Neural progenitor cell (in vitro differentiated cells): ENCODE measurements at regions not wholly inside any gene's neighbourhood (a gene's known extent, or its start where the extent isn't known, plus 50 kb on each side); places are given as distances from the start of the nearest gene placed in this dataset.
"Not testable (repeated sequence)": the region's sequence is repeated elsewhere in the genome, so short reads cannot be mapped to it uniquely, and the experiment has no call there.

Experiments
- DNase-seq: peaks from one replicate; pipeline ENCODE4 v3.0.0-alpha.2; 2016; ENCODE audit warnings: low spot score
- H2AFZ ChIP-seq: fragments of 200-600 bp; sonication (generic); replicated peaks from 2 replicates; pipeline ENCODE4 v1.6.1; 2016; ENCODE audit warnings: antibody characterized with exemption
- H3F3A ChIP-seq: fragments of 200-600 bp; sonication (generic); 2 replicates; pipeline ENCODE4 v1.6.1; 2016; ENCODE audit warnings: antibody characterized with exemption, low read depth
- H3K27ac ChIP-seq: fragments of 200-600 bp; sonication (generic); 2 replicates; pipeline ENCODE4 v1.5.1; 2016; ENCODE audit warnings: mild to moderate bottlenecking
- H3K27me3 ChIP-seq: fragments of 200-600 bp; sonication (generic); 2 replicates; pipeline ENCODE4 v1.6.1; 2016; ENCODE audit warnings: mild to moderate bottlenecking, moderate library complexity
- H3K36me3 ChIP-seq: fragments of 200-600 bp; sonication (generic); 2 replicates; pipeline ENCODE4 v1.5.1; 2016
- H3K4me1 ChIP-seq: fragments of 200-600 bp; sonication (generic); 2 replicates; pipeline ENCODE4 v1.6.1; 2016; ENCODE audit warnings: mixed run types
- H3K4me2 ChIP-seq: fragments of 200-600 bp; sonication (generic); 2 replicates; pipeline ENCODE4 v1.6.1; 2016
- H3K4me3 ChIP-seq: fragments of 200-600 bp; sonication (generic); 2 replicates; pipeline ENCODE4 v1.5.1; 2016
- H3K79me2 ChIP-seq: fragments of 200-600 bp; sonication (generic); 2 replicates; pipeline ENCODE4 v1.6.1; 2016; ENCODE audit warnings: low read depth
- H3K9ac ChIP-seq: fragments of 200-600 bp; sonication (generic); 2 replicates; pipeline ENCODE4 v1.6.1; 2016
- H3K9me3 ChIP-seq: fragments of 200-600 bp; sonication (generic); 2 replicates; pipeline ENCODE4 v1.5.1; 2016; ENCODE audit warnings: low read depth
- H4K20me1 ChIP-seq: fragments of 200-600 bp; sonication (generic); 2 replicates; pipeline ENCODE4 v1.6.1; 2016; ENCODE audit warnings: low read depth
- H3K27ac Mint-ChIP-seq: 3 replicates; pipeline ENCODE4 v1.8.0; 2021; ENCODE audit warnings: mixed read lengths
- H3K27me3 Mint-ChIP-seq: 2 replicates; pipeline ENCODE4 v1.8.0; 2022; ENCODE audit warnings: low read depth, mild to moderate bottlenecking, inconsistent platforms, moderate library complexity, mixed read lengths; ENCODE audit not compliant: insufficient read depth
- H3K36me3 Mint-ChIP-seq: 3 replicates; pipeline ENCODE4 v1.8.0; 2021; ENCODE audit warnings: mixed read lengths
- H3K4me1 Mint-ChIP-seq: 3 replicates; pipeline ENCODE4 v1.8.0; 2021; ENCODE audit warnings: mixed read lengths
- H3K4me3 Mint-ChIP-seq: 3 replicates; pipeline ENCODE4 v1.8.0; 2021; ENCODE audit warnings: mild to moderate bottlenecking, moderate library complexity, mixed read lengths
- H3K9me3 Mint-ChIP-seq: 3 replicates; pipeline ENCODE4 v1.8.0; 2020; ENCODE audit warnings: mixed read lengths

- H3K36me3 ChIP-seq, H3F3A ChIP-seq, H3K36me3 Mint-ChIP-seq, H3K27me3 ChIP-seq, H3K4me2 ChIP-seq, H3K9me3 ChIP-seq, H3K27ac ChIP-seq, H2AFZ ChIP-seq, H4K20me1 ChIP-seq, H3K4me3 ChIP-seq, H3K4me3 Mint-ChIP-seq, DNase-seq, H3K4me1 ChIP-seq, H3K9ac ChIP-seq, H3K9me3 Mint-ChIP-seq, H3K27ac Mint-ChIP-seq, H3K27me3 Mint-ChIP-seq, H3K79me2 ChIP-seq, H3K4me1 Mint-ChIP-seq: not testable (repeated sequence)
Observed at GRCh38 chr7:103199191-103199590, 50.3 kb upstream of the NAPEPLD start.
